MG63 (cell line): ENCODE measurements at regions not wholly inside any gene's neighbourhood (a gene's known extent, or its start where the extent isn't known, plus 50 kb on each side); places are given as distances from the start of the nearest gene placed in this dataset.

ENCODE experiments used
- DNase-seq: peaks from one replicate; pipeline ENCODE4 v3.0.0-alpha.2; 2020
- H3K27me3 ChIP-seq: fragments of 250-450 bp; sonication (Bioruptor Pico); 2 replicates; pipeline ENCODE4 v1.5.1; 2020; ENCODE audit warnings: mild to moderate bottlenecking, moderate library complexity
- H3K36me3 ChIP-seq: fragments of 250-450 bp; sonication (Bioruptor Pico); 2 replicates; pipeline ENCODE4 v1.5.1; 2020; ENCODE audit warnings: mild to moderate bottlenecking, moderate library complexity
- H3K4me3 ChIP-seq: fragments of 250-450 bp; sonication (Bioruptor Pico); 2 replicates; pipeline ENCODE4 v1.5.1; 2020; ENCODE audit warnings: mild to moderate bottlenecking, moderate library complexity
- H3K9me3 ChIP-seq: fragments of 250-450 bp; sonication (Bioruptor Pico); 2 replicates; pipeline ENCODE4 v1.5.1; 2020; ENCODE audit warnings: mild to moderate bottlenecking, moderate library complexity

DNA sequence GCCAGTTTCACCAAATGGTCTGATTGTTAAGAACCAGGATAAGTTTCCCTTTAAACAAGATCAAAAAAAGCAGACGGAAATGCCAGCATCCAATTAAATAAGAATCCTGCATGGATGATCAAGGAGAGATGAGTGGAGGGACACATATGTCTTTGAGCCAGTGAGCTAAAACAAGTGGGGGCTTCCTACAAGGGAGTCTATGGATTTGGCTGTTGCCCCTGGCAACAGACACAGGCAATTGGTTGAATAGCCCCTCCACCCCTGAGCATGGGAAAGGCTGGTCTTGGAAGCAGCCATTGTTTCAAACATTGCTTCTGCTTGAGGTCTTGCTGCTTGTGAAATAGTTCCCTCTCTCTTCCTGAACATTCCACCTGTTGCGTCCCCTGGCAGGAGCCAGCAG lies 374.7 kb upstream of the ERCC4 start:
- Histone ChIP-seq H3K4me3 (no peak overlapping the region), H3K9me3 (no peaks in the 10 kb centered on the region), H3K27me3 (peaks cover 2% of the 10 kb centered on the region; the same call in 1 of the 2 replicates), H3K36me3 (no peaks in the 10 kb centered on the region)
- DNase-seq, result no peak

- no peak for DNase-seq
- H3K4me3 ChIP-seq, result no peak overlapping the region
- H3K9me3 ChIP-seq, result no peaks in the 10 kb centered on the region
- peaks cover 4% of the 10 kb centered on the region; the same call in 1 of the 2 replicates for H3K27me3 ChIP-seq
- H3K36me3 ChIP-seq, result no peaks in the 10 kb centered on the region
Measured at GRCh38 chr16:13550254-13550653, 369.7 kb upstream of the ERCC4 start.

- H3K9me3 ChIP-seq, result no peaks in the 10 kb centered on the region
- no peak overlapping the region for H3K4me3 ChIP-seq
- no peak for DNase-seq
- peaks cover 5% of the 10 kb centered on the region; the same call in 1 of the 2 replicates for H3K27me3 ChIP-seq
- no peaks in the 10 kb centered on the region for H3K36me3 ChIP-seq
Measured at GRCh38 chr16:13552062-13552959, 367.6 kb upstream of the ERCC4 start.

GRCh38 chr16:13552960-13553257 lies 367.0 kb upstream of the ERCC4 start:
- DNase-seq, result no peak
- Histone ChIP-seq H3K27me3 (peaks cover 5% of the 10 kb centered on the region; the same call in 1 of the 2 replicates), H3K9me3 (no peaks in the 10 kb centered on the region), H3K36me3 (no peaks in the 10 kb centered on the region), H3K4me3 (no peak overlapping the region)

GRCh38 chr16:13553453-13553985 lies 366.4 kb upstream of the ERCC4 start:
- no peak for DNase-seq
- H3K27me3 ChIP-seq, result peaks cover 5% of the 10 kb centered on the region; the same call in 1 of the 2 replicates

DNA sequence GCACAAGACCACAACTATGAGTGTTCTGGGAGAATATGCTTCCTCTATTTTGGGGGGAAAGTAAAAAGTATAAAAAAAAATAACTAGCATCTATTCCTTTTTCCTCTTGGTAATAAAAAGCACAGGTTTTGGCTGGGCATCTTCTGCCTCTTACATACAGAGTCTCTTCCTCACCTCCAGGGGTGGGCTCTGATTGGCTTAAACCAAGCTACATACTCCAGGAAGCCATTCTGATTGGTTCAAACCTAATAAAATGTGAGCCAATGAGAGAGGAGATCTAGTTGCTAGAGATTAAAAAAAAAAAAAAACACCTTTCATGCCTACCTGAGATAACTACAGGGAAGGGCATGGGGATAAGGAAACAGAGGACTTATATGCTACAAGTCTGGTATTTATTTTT lies 365.9 kb upstream of the ERCC4 start:
- H3K9me3 ChIP-seq, result no peaks in the 10 kb centered on the region
- DNase-seq, result no peak
- H3K36me3 ChIP-seq, result no peaks in the 10 kb centered on the region
- H3K4me3 ChIP-seq, result no peak overlapping the region
- peaks cover 5% of the 10 kb centered on the region; the same call in 1 of the 2 replicates for H3K27me3 ChIP-seq

More at GRCh38 chr16:13553453-13553985, 366.4 kb upstream of the ERCC4 start:
- Histone ChIP-seq H3K36me3 (no peaks in the 10 kb centered on the region), H3K4me3 (no peak overlapping the region), H3K9me3 (no peaks in the 10 kb centered on the region)

DNA sequence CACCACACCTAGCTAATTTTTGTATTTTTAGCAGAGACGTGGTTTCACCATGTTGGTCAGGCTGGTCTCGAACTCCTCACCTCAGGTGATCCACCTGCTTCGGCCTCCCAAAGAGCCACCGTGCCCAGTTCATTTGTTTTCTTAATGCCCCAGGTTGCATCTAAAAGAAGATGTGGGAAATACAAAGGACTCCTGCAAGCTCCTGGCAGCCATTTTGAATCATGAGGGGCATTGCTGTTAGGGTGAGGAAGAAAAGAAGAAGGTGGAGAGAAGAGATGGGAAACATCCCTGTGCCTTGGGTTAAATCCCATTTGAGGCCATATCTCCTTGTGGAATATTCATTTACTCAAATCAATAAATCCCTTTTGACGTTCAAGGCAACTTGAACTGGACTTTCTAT lies 365.3 kb upstream of the ERCC4 start:
- H3K9me3 ChIP-seq, result no peaks in the 10 kb centered on the region
- peaks cover 5% of the 10 kb centered on the region; the same call in 1 of the 2 replicates for H3K27me3 ChIP-seq
- H3K4me3 ChIP-seq, result no peak overlapping the region
- H3K36me3 ChIP-seq, result no peaks in the 10 kb centered on the region
- no peak for DNase-seq

DNA sequence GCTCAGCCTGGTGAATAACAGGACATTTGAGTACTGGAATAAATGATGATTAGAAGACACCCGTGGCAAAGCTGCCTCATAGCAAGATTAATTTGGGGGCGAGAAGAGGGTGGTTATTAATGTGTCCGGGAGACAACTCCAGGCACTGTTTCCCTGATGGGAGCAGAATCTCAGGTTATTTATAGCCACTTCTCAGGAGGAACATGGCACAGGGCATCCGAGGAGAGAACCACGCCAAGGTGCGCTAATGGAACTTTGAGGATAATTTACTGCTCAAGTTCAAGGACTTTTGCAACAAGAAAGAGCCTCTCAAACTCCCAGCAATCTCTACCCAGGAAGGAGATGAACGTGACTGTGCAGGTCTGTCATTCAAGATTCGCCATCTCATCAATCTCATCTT lies 362.5 kb upstream of the ERCC4 start:
- Histone ChIP-seq H3K36me3 (no peaks in the 10 kb centered on the region), H3K9me3 (no peaks in the 10 kb centered on the region), H3K4me3 (no peak overlapping the region), H3K27me3 (0 out of 2 replicates have a peak, but pooled peaks cover 2% of the 10 kb centered on the region)
- DNase-seq, result no peak

DNA sequence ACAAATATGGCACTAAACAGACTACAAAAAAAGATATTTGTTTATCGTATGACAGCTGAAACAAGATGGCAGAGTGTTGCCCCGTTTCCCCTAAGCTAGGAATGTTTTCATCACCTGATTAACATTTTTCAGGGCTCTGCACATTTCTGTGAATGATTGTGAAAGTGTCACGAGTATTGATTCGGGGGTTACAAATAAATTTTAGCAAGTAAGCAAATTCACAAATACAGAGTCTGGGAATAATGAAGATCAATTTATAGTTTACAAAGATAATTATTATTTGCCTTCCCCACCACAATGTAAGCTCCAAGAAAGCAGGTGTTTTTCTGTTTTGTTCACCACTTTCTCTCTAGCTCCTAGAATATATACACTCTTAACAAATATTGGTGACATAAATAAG lies 361.2 kb upstream of the ERCC4 start:
- DNase-seq, result no peak
- no peaks in the 10 kb centered on the region for H3K36me3 ChIP-seq
- H3K9me3 ChIP-seq, result no peaks in the 10 kb centered on the region
- H3K27me3 ChIP-seq, result 0 out of 2 replicates have a peak, but pooled peaks cover 2% of the 10 kb centered on the region
- no peak overlapping the region for H3K4me3 ChIP-seq

DNA sequence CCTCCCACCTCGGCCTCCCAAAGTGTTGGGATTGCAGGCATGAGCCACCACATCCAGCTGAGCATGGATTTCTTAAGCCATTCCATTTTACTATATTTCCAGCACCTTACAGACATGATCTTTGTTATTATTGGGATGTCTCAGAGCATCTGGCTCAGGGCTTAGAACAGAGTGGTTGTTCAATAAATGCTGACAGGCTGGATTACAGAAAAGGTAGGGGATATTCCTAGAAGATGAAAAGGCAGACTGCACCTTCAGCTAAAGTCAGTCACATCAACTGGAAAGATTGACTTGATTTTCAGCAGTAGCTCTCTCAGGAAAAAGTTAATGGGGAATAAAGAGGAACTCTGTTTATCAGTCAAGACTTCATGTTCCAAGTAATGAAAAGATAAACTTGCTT lies 360.3 kb upstream of the ERCC4 start:
- H3K27me3 ChIP-seq, result 0 out of 2 replicates have a peak, but pooled peaks cover 2% of the 10 kb centered on the region
- H3K36me3 ChIP-seq, result no peaks in the 10 kb centered on the region
- no peaks in the 10 kb centered on the region for H3K9me3 ChIP-seq
- no peak overlapping the region for H3K4me3 ChIP-seq
- DNase-seq, result no peak

GRCh38 chr16:13560151-13560550 lies 359.8 kb upstream of the ERCC4 start:
- DNase-seq, result no peak
- H3K9me3 ChIP-seq, result no peaks in the 10 kb centered on the region
- H3K36me3 ChIP-seq, result no peaks in the 10 kb centered on the region
- H3K27me3 ChIP-seq, result 0 out of 2 replicates have a peak, but pooled peaks cover 2% of the 10 kb centered on the region
- no peak overlapping the region for H3K4me3 ChIP-seq

DNA sequence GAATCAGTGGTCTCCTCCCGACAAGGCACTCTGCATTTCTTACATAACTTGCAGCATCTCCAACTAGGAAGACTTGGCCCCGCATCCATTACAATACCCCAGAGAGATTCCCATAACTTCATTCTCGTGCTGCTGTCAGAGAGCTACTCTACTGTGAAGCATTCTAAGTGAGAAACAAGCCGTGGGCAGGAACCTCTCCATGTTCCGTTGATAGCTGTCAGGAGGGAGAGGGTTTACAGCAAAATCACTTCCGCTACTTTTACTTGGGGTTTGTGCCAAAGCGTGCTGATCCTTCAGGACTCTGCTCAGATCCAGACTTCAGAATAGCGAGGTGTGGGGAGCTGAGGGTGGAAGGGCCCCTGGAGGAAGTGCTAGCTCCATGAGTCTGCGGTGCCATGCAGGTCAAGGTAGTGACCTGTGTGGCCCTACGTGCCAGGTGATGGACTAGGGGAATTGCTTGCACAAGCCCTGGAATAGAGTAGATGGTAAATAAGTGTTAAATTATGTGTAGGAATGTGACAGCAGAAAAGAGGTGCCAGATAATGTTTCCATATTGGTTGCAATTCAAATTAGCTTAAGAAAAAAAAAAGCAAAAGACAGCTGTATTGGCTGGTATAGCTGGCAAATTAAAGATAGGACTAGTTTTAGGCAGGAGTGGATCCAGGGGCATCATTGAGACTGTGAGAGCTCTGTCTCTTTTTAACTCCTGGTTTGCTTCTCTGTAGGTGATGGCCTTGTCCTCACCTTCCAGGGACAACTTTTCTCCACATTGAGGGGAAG lies 358.5 kb upstream of the ERCC4 start:
- no peaks in the 10 kb centered on the region for H3K9me3 ChIP-seq
- DNase-seq, result no peak
- no peak overlapping the region for H3K4me3 ChIP-seq
- H3K36me3 ChIP-seq, result no peaks in the 10 kb centered on the region
- no peaks in the 10 kb centered on the region for H3K27me3 ChIP-seq

DNA sequence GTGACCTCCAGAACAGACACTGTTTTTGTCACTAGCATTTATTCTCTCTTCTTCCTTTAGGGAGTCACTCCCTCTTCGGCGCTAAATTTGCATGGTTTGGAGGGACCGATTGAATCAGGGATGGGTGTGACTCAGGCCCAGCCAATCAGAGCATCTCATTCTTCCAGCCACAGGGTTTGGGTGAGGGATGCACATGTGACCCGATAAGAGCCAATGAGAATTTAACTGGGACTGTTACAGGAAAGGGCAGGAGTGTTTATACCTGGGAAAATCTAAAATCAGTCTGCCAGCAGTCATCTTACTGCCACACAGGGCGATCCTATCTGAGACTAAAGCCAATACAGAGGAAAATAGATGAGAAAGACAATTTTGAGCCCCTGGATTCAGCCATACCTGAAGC lies 351.2 kb upstream of the ERCC4 start:
- DNase-seq, result no peak
- no peaks in the 10 kb centered on the region for H3K36me3 ChIP-seq
- H3K9me3 ChIP-seq, result no peaks in the 10 kb centered on the region
- H3K27me3 ChIP-seq, result no peaks in the 10 kb centered on the region
- no peak overlapping the region for H3K4me3 ChIP-seq

DNA sequence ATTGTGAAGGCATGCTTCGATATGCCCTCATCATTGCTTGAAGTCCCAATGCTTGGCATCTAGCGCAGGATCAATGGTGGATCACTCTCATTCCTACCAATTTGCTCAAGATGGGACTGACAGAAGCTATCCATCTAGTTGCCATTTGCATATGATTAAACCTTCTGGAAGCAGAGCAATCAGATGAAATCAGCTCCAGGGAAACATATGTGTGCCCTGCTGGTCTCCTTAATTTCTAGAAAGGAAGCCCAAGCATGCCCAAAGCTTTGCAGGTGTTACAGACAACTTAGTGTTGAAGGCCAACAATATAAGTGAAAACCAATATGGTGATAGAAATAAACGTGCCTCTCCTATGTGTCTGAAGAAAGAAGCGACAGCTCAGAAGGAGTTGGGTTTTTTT lies 350.0 kb upstream of the ERCC4 start:
- H3K9me3 ChIP-seq, result no peaks in the 10 kb centered on the region
- DNase-seq, result no peak
- no peaks in the 10 kb centered on the region for H3K36me3 ChIP-seq
- H3K27me3 ChIP-seq, result no peaks in the 10 kb centered on the region
- H3K4me3 ChIP-seq, result no peak overlapping the region

DNA sequence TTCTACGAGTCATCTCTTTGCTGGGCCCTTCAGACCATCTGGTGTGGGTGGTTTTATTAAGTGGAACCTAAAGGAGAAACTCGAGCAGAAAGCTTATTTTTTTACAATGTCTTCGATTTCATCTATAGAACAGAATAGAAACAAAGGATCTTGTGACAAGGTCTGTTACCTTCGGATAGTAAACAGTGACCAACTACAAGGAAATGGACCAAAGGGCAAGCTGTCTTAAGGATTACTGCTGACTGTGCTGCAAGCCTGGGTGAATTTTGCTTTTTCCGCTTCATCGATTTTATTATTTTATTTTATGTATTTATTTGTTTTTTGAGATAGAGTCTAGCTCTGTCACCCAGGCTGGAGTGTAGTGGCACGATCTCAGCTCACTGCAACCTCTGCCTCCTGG lies 348.9 kb upstream of the ERCC4 start:
- no peaks in the 10 kb centered on the region for H3K36me3 ChIP-seq
- H3K27me3 ChIP-seq, result no peaks in the 10 kb centered on the region; the same call in 1 of the 2 replicates
- H3K9me3 ChIP-seq, result no peaks in the 10 kb centered on the region
- no peak for DNase-seq
- no peak overlapping the region for H3K4me3 ChIP-seq

- no peak overlapping the region for H3K4me3 ChIP-seq
Measured at GRCh38 chr16:13573903-13574302, 346.1 kb upstream of the ERCC4 start.

GRCh38 chr16:13586051-13586450 lies 333.9 kb upstream of the ERCC4 start:
- DNase-seq, result no peak
- no peak overlapping the region for H3K4me3 ChIP-seq
- H3K9me3 ChIP-seq, result no peaks in the 10 kb centered on the region
- no peaks in the 10 kb centered on the region for H3K27me3 ChIP-seq
- H3K36me3 ChIP-seq, result no peaks in the 10 kb centered on the region

More at GRCh38 chr16:13573903-13574302, 346.1 kb upstream of the ERCC4 start:
- no peak for DNase-seq
- Histone ChIP-seq H3K36me3 (no peaks in the 10 kb centered on the region), H3K9me3 (no peaks in the 10 kb centered on the region), H3K27me3 (no peaks in the 10 kb centered on the region; the same call in 1 of the 2 replicates)
